Lower leg skin (tissue), 4 donors: ENCODE measurements at regions not wholly inside any gene's neighbourhood (a gene's known extent, or its start where the extent isn't known, plus 50 kb on each side); places are given as distances from the start of the nearest gene placed in this dataset.

Experiments
- DNase-seq, 2 donors: peaks; one replicate each; pipeline ENCODE4 v3.0.0-alpha.2; 2019; ENCODE audit warnings: low spot score in 2 of 2
- H3K4me3 ChIP-seq: fragments of 200-600 bp; sonication (generic); 2 replicates; pipeline ENCODE4 v1.5.1; 2017; ENCODE audit warnings: mild to moderate bottlenecking, low read depth; ENCODE audit not compliant: poor library complexity, severe bottlenecking
- POLR2A ChIP-seq, 2 donors: fragments of 450-650 bp; IDR thresholded peaks; one replicate each; pipeline ENCODE4 v1.6.1; 2016 to 2017; ENCODE audit warnings: antibody characterized with exemption in 2 of 2, mild to moderate bottlenecking in 1 of 2, moderate library complexity in 1 of 2
- WGBS, 2 donors: methylation state at CpG; one replicate each; pipeline ENCODE4 v1.1.5; 2018; 5-methylcytosine and 5-hydroxymethylcytosine counted together
- intact Hi-C: fragments of 100-400 bp; cut with DNase I; formaldehyde crosslinking; loops from one replicate; pipeline ENCODE4 v1.15.0; 2023; ENCODE audit warnings: low total_unique reads
- TF ChIP-seq, protein P1 (sequence below), 3 donors: fragments of 450-650 bp; IDR thresholded peaks; one replicate each; pipeline ENCODE4 v1.5.1; 2016; ENCODE audit warnings: antibody characterized with exemption in 3 of 3, mild to moderate bottlenecking in 3 of 3, moderate library complexity in 2 of 3

DNA sequence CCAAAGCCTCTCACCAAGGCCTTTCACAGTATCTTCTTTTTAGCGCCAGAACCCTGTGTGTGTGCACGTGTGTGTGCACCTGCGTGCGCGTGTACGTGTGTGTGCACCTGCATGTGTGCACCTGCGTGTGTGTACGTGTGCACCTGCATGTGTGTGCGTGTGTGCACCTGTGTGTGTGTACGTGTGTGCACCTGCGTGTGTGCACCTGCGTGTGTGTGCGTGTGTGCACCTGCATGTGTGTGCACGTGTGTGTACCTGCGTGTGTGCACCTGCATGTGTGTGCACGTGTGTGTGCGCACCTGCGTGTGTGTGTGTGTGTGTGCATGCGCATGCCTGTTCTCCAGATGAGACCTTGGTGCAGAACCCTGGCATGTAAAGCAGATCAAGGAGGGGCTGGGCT lies 131.4 kb upstream of the HDAC4 start:
- intact Hi-C loops = no loop called here
- no peak overlapping the region for H3K4me3 ChIP-seq
- DNase-seq = no peak
- TF ChIP-seq POLR2A (IDR thresholded peaks at IDR 0.05) = no peak
- TF ChIP-seq, protein P1, sequence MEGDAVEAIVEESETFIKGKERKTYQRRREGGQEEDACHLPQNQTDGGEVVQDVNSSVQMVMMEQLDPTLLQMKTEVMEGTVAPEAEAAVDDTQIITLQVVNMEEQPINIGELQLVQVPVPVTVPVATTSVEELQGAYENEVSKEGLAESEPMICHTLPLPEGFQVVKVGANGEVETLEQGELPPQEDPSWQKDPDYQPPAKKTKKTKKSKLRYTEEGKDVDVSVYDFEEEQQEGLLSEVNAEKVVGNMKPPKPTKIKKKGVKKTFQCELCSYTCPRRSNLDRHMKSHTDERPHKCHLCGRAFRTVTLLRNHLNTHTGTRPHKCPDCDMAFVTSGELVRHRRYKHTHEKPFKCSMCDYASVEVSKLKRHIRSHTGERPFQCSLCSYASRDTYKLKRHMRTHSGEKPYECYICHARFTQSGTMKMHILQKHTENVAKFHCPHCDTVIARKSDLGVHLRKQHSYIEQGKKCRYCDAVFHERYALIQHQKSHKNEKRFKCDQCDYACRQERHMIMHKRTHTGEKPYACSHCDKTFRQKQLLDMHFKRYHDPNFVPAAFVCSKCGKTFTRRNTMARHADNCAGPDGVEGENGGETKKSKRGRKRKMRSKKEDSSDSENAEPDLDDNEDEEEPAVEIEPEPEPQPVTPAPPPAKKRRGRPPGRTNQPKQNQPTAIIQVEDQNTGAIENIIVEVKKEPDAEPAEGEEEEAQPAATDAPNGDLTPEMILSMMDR (IDR thresholded peaks at IDR 0.05) = no peak
- 84 to 85% methylated on average over 10 to 19 of the region's 19 CpGs for WGBS, 2 donors

DNA sequence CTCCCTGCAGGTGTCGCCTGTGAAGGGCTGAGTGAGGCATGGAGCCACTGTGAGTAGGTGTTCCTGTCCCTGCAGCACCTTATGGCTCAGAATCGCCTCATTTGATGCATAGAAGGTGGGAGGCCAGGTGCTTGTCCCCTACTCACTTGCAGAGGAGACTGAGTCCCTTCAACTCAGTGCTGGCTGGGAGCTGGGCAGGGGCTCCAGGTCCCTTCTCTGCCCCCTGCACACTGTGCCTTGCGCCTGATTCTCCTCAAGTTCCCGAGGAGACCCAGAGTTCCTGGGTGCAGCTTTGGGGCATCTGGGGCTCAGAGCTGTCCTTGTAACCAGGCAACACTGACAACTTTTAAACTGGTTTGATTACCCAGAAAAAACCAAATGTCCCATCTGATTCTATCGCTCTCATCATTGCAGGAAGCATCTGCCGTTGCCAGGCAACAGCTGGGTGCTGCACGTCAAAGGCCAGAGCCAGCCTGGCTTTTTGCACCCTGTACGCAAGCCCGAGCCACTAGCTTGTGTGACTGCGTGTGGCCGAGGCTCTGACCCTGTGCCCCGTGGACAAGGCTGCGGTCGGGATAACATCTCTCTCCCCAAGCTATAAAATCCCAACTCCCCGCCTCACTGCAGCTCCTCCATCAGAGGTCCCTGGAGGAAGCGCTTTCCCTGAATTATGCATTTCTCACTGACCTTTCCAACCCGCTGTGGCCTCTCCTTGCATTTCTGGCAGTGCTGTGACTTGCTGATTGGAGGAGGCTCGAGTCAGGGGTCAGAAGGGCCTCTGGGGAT lies 130.8 kb upstream of the HDAC4 start:
- TF ChIP-seq, protein P1 (IDR thresholded peaks at IDR 0.05) = no peak
- TF ChIP-seq POLR2A (IDR thresholded peaks at IDR 0.05) = no peak
- no peak overlapping the region for H3K4me3 ChIP-seq
- no peak for DNase-seq
- intact Hi-C loops = no loop called here
- WGBS, 2 donors = 68 to 72% methylated on average over 18 of the region's 18 CpGs

DNA sequence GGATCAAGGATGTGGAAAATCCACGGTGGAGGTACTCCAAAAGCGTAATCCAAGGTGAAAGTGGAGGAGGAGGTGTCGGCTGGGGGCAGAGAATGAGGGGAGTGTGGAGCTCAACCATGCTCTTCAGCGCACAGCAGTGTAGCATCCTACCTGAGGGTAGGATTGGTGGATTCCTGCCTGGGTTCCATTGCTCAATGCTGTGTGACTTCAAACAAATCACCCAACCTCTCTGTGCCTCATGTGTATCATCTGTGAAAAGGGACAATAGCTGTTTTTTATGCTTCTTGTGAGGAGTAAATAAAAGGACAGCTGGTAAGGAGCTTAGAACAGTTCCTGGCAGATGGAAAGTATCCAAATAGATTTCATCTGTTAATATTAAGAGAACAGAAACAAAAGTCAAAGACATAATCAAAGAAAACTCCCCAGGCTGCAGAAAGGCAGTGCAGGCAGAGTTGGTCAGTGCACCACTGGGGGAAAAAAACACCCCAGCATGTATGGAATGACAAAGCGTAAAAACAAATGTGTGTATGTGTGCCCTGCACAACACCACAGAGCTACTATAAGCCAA lies 130.0 kb upstream of the HDAC4 start:
- 92 to 99% methylated on average over 5 of the region's 5 CpGs for WGBS, 2 donors
- no peak for TF ChIP-seq POLR2A (IDR thresholded peaks at IDR 0.05)
- TF ChIP-seq, protein P1 (IDR thresholded peaks at IDR 0.05) = no peak
- no peak for DNase-seq
- H3K4me3 ChIP-seq = no peak overlapping the region
- intact Hi-C loops = no loop called here

DNA sequence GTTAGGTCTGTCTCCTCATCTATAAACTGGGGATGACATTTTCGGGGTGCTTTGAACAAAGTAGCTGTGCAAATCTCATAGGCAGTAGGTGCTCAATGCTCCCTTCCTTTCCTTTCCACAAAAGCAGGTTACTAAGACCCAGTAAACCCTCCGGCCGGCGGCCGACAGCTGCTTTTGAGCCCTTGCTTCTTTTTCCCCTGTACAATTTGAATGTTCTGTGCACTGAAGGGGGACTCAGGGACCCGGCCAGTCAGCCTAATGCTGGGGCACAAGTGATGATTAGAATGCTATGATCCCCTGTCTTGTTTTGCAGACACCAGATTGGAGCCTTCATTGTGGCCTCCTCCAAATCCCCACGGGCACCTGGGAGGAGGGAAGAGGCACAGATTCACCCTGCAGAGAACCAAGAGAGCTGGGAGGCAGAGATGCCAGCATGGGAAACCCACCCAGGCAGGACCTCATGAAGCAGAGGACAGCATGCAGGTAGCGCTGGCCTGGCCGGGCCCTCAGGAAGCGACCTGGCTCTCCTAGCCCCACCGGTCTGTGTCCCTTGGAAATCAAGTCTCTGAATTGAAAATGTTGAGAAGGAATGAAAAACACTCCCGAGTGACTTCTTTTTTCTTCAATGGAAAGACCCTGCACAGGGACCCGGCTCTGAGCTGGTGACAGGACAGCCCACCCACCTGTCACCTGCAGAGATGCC lies 128.6 kb upstream of the HDAC4 start:
- no peak overlapping the region for H3K4me3 ChIP-seq
- WGBS, 2 donors = 93 to 95% methylated on average over 13 of the region's 13 CpGs
- TF ChIP-seq POLR2A (IDR thresholded peaks at IDR 0.05) = no peak
- TF ChIP-seq, protein P1 (IDR thresholded peaks at IDR 0.05) = no peak
- intact Hi-C loops = no loop called here
- DNase-seq = no peak

DNA sequence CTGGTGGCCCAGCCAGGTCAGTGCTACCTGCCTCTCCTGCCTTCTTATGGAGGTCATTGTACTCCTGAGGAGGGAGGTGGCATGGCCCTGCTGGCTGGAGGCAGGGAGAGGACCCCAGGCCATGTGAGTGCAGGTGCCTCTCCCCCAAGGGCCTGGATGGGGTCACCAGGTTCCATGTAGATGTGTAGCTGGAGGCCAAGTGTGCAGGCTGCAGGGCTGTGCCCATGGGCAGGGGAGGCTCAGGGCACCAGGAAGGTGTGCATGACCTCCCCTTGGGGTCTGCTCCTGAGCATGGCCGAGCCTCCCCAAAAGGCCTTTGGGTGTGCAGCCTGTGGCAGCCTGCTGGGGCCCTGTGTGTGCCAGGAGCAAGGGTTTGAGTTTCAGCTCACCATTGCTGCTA lies 128.1 kb upstream of the HDAC4 start:
- no CpG with 5 or more reads among the region's 1 CpG for WGBS, 2 donors

More for the DNA sequence above, 128.1 kb upstream of the HDAC4 start:
- H3K4me3 ChIP-seq = no peak overlapping the region
- no peak for DNase-seq
- intact Hi-C loops = no loop called here
- TF ChIP-seq, protein P1 (IDR thresholded peaks at IDR 0.05) = no peak
- TF ChIP-seq POLR2A (IDR thresholded peaks at IDR 0.05) = no peak
